IgD-negative memory B cell (primary cell): ENCODE measurements at regions not wholly inside any gene's neighbourhood (a gene's known extent, or its start where the extent isn't known, plus 50 kb on each side); places are given as distances from the start of the nearest gene placed in this dataset.
"Not testable (repeated sequence)": the region's sequence is repeated elsewhere in the genome, so short reads cannot be mapped to it uniquely, and the experiment has no call there.

Experiments used
- H3K27ac Mint-ChIP-seq, 3 donors: one replicate each; pipeline ENCODE4 v1.8.0; 2020 to 2022; ENCODE audit warnings: mild to moderate bottlenecking in 3 of 3, mixed read lengths in 3 of 3, moderate library complexity in 1 of 3
- H3K27me3 Mint-ChIP-seq: one replicate; pipeline ENCODE4 v1.8.0; 2021; ENCODE audit warnings: mixed read lengths
- H3K36me3 Mint-ChIP-seq: one replicate; pipeline ENCODE4 v1.8.0; 2020; ENCODE audit warnings: mild to moderate bottlenecking, mixed read lengths
- H3K4me1 Mint-ChIP-seq, 3 donors: one replicate each; pipeline ENCODE4 v1.8.0; 2020 to 2022; ENCODE audit warnings: mixed read lengths in 3 of 3, mild to moderate bottlenecking in 1 of 3
- H3K4me3 Mint-ChIP-seq, 4 donors: one replicate each; pipeline ENCODE4 v1.8.0; 2020 to 2022; ENCODE audit warnings: mild to moderate bottlenecking in 4 of 4, mixed read lengths in 4 of 4, moderate library complexity in 3 of 4
- H3K9me3 Mint-ChIP-seq, 3 donors: one replicate each; pipeline ENCODE4 v1.8.0; 2020 to 2021; ENCODE audit warnings: mixed read lengths in 3 of 3, mild to moderate bottlenecking in 1 of 3

DNA sequence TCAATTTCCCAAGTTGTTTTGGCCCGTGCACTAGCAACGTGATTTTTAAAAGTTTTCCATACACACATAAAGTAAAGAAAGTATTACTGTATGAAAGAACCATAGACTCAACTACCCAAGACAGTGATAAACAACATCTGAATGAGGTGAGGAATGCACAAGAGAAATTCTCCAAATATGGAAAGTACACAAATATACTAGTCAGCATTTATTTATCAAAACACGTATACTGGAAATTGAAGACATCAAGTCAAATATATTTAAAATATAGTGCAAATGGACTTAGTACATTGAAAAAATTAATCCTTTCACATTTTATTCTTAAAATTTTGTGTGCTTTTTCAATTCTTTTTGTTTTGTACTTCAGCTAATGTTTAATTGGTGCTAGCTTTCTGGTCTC, 143.6 kb downstream of the ARL4A start:
- Mint-ChIP-seq H3K27me3 (no peaks in the 10 kb centered on the region), H3K27ac (no peak overlapping the region), H3K4me3 (no peak overlapping the region), H3K9me3 (peaks cover 7 to 11% (median 9%) of the 10 kb centered on the region in 3 donors), H3K36me3 (no peaks in the 10 kb centered on the region), H3K4me1 (no peaks in the 10 kb centered on the region)

DNA sequence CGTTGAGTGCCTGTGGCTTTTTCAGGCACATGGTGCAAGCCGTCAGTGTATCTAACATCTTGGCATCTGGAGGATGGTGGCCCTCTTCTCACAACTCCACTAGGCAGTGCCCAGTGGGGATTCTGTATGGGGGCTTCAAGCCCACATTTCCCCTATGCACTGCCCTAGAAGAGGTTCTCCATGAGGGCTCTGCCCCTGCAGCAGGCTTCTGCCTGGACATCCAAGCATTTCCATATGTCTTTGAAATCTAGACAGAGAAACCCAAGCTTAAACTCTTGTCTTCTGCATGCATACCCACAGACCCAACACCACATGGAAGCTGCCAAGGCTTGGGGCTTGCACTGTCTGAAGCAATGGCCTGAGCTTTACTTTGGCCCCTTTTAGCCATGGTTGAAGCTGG, 146.4 kb downstream of the ARL4A start:
- H3K4me3 Mint-ChIP-seq = no peak overlapping the region
- H3K4me1 Mint-ChIP-seq = no peaks in the 10 kb centered on the region
- H3K27ac Mint-ChIP-seq = no peak overlapping the region
- no peaks in the 10 kb centered on the region for H3K27me3 Mint-ChIP-seq
- H3K9me3 Mint-ChIP-seq = peaks cover 7 to 11% (median 9%) of the 10 kb centered on the region in 3 donors
- no peaks in the 10 kb centered on the region for H3K36me3 Mint-ChIP-seq

DNA sequence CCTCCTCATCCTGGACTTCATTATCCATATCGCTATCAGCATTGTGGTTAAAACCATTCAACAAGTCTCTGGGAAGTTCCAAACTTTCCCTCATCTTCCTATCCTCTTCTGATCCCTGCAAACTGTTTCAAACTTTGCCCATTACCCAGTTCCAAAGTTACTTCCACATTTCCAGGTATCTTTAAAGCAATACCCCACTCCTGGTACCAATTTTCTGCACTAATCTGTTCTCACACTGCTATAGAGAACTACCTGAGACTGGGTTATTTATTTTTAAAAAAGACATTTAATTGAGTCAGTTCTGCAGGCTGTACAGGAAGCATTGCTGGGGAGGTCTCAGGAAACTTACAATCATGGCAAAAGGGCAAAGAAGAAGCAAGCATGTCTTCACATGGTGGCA, 147.3 kb downstream of the ARL4A start:
- H3K4me3 Mint-ChIP-seq = peak overlapping the region in 1 of 4 donors; percentile 33
- H3K9me3 Mint-ChIP-seq = peaks cover 7 to 11% (median 9%) of the 10 kb centered on the region in 3 donors
- no peaks in the 10 kb centered on the region for H3K4me1 Mint-ChIP-seq
- no peak overlapping the region for H3K27ac Mint-ChIP-seq
- H3K27me3 Mint-ChIP-seq = no peaks in the 10 kb centered on the region
- no peaks in the 10 kb centered on the region for H3K36me3 Mint-ChIP-seq

DNA sequence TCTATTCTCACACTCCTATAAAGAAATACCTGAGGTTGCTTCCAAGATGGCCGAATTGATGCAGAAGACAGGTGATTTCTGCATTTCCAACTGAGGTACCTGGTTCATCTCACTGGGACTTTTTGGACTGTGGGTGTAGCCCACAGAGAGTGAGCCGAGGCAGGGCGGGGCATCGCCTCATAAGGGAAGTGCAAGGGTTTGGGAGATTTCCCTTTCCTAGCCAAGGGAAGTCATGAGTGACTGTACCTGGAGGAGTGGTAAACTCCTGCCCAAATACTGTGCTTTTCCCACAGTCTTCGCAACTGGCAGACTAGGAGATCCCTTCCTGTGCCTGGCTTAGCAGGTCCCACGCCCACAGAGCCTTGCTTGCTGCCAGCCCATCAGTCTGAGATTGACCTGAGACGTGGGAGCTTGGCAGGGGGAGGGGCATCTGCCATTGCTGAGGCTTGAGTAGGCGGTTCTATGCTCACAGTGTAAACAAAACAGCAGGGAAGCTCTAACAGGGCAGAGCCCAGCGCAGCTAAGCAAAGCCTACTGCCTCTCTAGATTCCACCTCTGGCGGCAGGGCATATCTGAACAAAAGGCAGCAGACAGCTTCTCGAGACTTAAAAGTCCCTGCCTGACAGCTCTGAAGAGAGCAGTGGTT, 152.2 kb downstream of the ARL4A start:
- H3K9me3 Mint-ChIP-seq = peaks cover 2 to 10% (median 9%) of the 10 kb centered on the region in 3 donors
- no peak overlapping the region for H3K27ac Mint-ChIP-seq
- H3K36me3 Mint-ChIP-seq = no peaks in the 10 kb centered on the region
- no peak overlapping the region for H3K4me3 Mint-ChIP-seq
- no peaks in the 10 kb centered on the region for H3K27me3 Mint-ChIP-seq
- no peaks in the 10 kb centered on the region for H3K4me1 Mint-ChIP-seq

DNA sequence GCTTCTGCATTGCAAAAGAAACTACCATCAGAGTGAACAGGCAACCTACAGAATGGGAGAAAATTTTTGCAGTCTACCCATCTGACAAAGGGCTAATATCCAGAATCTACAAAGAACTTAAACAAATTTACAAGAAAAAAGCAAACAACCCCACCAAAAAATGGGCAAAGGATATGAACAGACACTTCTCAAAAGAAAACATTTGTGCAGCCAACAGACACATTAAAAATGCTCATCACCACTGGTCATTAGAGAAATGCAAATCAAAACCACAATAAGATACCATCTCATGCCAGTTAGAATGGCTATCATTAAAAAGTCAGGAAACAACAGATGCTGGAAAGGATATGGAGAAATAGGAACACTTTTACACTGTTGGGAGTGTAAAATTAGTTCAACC, 157.3 kb downstream of the ARL4A start:
- peaks cover 2 to 16% (median 15%) of the 10 kb centered on the region in 3 donors for H3K9me3 Mint-ChIP-seq
- not testable (repeated sequence) for H3K27me3 Mint-ChIP-seq, H3K27ac Mint-ChIP-seq, H3K4me1 Mint-ChIP-seq, H3K4me3 Mint-ChIP-seq, H3K36me3 Mint-ChIP-seq

DNA sequence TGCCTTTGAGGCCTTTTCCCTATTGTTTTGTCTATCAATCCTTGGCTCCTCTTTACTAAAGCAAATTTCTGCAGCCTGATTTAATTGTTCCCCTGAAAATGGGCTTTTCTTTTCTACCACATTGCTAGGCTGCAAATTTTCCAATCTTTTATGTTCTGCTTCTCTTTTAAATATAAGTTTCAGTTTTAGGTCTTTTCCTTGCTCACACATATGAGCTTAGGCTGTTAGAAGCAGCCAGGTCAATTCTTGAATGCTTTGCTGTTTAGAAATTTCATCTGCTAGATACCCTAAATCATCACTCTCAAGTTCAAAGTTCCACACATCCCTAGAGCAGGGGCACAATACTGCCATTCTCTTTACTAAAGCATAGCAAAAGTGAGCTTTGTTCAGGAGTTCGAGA, 159.6 kb downstream of the ARL4A start:
- no peaks in the 10 kb centered on the region for H3K27me3 Mint-ChIP-seq

DNA sequence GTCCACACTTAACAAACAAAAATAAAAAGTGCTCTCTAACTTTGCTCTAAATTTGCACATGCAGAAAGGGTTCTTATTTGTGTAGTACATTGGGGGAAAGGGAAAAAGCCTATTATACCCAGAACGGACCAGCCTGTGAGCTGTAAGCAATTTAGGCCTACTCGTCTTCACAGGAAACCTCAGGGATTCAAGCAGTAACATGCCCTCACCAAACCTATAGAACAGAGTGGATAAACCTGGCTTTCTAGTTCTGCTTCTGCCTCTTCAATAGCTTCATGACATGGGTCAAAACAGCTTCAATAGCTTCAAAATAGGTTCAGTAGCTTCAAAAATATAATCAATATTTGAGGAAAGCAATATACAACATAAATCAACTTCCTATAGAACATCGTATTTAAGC, 163.7 kb downstream of the ARL4A start:
- Mint-ChIP-seq H3K4me1 (no peaks in the 10 kb centered on the region), H3K9me3 (peaks cover 0 to 9% (median 4%) of the 10 kb centered on the region in 3 donors), H3K36me3 (peaks cover 2% of the 10 kb centered on the region), H3K27me3 (no peaks in the 10 kb centered on the region), H3K27ac (no peak overlapping the region), H3K4me3 (no peak overlapping the region)

More for the DNA sequence above, 159.6 kb downstream of the ARL4A start:
- H3K27ac Mint-ChIP-seq = no peak overlapping the region
- peaks cover 2 to 15% (median 15%) of the 10 kb centered on the region in 3 donors for H3K9me3 Mint-ChIP-seq
- peaks cover 2% of the 10 kb centered on the region for H3K36me3 Mint-ChIP-seq
- H3K4me3 Mint-ChIP-seq = no peak overlapping the region
- H3K4me1 Mint-ChIP-seq = no peaks in the 10 kb centered on the region

DNA sequence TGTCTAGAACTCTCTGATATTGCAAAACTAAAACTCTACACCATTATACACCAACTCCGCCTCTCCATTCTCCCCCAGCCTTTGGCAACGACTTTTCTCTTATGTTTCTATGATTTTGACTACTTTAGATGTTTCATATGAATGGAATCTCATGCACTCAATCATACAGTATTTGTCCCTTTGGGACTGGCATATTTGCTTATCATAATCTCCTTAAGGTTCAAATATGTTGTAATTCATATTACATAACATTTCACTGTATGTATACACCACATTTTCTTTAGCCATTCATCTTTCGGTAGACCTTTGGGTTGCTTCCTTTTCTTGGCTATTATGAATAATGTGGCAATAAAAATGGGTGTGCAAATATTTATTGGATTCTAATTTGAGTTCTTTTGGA, 164.4 kb downstream of the ARL4A start:
- Mint-ChIP-seq H3K36me3 (peaks cover 2% of the 10 kb centered on the region), H3K27ac (no peak overlapping the region), H3K9me3 (peaks cover 0 to 9% (median 4%) of the 10 kb centered on the region in 3 donors), H3K4me1 (no peaks in the 10 kb centered on the region), H3K27me3 (no peaks in the 10 kb centered on the region), H3K4me3 (no peak overlapping the region)

DNA sequence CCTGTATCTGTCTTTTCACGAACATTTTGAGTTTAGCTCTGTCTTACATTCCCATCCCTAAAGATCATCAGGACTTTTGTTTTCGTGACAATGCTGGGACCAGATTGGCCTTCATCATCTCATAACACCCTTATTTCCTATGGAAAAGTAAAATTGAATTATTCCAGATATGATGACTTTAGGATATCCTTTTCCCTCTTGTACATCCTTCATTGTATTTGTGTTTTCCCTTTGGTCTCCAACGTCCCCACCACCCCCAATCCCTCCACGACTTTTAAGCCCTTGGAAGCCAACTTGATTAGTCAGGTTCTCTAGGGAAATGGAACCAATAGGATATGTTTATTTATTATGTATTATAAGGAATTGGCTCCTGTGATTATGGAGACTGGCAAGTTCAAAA, 167.6 kb downstream of the ARL4A start:
- Mint-ChIP-seq H3K36me3 (no peaks in the 10 kb centered on the region), H3K4me3 (no peak overlapping the region), H3K27me3 (no peaks in the 10 kb centered on the region), H3K27ac (no peak overlapping the region), H3K4me1 (no peaks in the 10 kb centered on the region), H3K9me3 (no peaks in the 10 kb centered on the region)

DNA sequence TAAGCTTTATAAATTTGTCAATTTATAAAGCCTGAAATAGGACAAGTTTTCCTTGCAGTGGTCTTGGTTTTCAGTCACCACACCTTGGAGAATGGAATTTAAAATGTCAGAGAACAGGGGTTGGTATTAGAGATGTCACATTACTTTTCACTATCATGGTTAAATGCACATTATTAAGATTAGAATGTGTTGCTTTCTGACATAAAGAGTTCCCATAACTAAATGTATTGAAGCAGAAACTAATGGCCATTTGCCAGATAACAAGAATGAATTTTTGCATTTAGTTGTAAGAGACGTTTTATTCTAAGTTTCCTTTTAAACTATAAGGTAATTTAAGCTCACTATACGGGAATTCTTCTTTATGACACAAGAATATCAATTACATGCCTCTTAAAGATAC, 172.3 kb downstream of the ARL4A start:
- Mint-ChIP-seq H3K27me3 (no peaks in the 10 kb centered on the region), H3K36me3 (no peaks in the 10 kb centered on the region), H3K27ac (no peak overlapping the region), H3K4me1 (no peaks in the 10 kb centered on the region), H3K9me3 (no peaks in the 10 kb centered on the region), H3K4me3 (no peak overlapping the region)

DNA sequence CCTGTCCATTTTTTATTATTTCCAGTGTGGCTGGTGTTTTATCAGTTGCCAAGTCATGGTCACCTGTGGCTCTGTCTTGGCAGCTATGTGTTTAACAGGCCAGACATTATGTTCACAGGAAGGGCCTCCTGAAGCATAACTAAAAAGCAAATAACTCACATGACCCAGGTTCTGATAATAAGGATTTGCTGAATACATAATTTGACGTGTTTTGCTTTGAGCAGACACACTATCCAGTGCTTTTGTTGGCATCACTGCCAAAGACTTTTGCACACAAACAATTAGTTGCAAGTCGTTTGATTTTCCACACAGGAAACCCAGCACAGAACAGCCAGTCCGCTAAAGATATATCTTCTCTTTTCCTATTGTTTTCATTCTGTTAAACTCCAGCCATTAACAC, 173.6 kb downstream of the ARL4A start:
- Mint-ChIP-seq H3K27me3 (no peaks in the 10 kb centered on the region), H3K36me3 (no peaks in the 10 kb centered on the region), H3K9me3 (no peaks in the 10 kb centered on the region), H3K4me1 (no peaks in the 10 kb centered on the region), H3K4me3 (no peak overlapping the region), H3K27ac (no peak overlapping the region)

DNA sequence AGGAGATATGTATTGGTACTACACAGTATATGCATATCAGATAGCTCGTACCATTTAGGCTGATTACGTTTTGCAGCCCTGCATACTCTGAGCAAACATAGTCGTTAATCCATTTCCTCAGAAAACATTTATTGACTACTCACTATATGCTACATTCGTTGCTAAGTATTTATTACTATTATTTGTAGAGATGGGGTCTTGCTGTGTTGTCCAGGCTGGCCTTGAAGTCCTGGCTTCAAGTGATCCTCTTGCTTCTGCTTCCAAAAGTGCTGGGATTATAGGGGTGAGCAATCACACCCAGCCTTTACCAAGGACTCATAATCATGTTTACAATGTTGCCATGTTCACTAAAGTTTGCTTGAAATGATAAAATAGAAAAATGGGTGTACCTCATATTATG, 174.7 kb downstream of the ARL4A start:
- no peaks in the 10 kb centered on the region for H3K9me3 Mint-ChIP-seq
- H3K4me3 Mint-ChIP-seq = no peak overlapping the region
- no peak overlapping the region for H3K27ac Mint-ChIP-seq
- no peaks in the 10 kb centered on the region for H3K4me1 Mint-ChIP-seq
- no peaks in the 10 kb centered on the region for H3K27me3 Mint-ChIP-seq
- H3K36me3 Mint-ChIP-seq = no peaks in the 10 kb centered on the region

DNA sequence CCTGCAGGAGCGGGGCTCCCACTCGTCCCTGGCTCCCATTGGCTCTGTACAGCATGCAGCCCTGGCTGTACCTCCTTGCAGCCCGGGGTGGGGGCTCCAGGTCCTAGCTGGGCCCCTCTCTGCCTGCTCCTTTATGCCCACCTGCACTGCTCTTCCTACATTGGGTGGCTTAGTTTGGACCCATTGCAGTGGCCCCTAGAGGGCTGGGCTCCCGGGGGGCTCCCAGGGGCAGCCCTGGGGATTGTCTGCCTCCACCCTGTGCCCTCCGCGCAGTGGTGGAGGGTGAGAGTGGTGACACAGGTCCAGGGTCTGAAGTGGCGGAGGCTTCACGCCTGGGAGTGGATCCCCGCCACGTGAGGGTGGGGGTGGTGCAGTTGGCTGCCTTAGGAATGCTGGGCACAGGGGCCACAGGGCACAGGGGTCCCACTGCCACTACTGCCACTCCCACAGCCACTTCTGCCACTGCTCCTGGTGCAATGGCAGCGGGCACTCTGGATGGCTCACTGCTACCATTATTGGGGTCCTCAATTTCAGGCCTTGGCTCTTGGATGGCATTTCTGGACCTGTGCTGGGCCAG, 177.1 kb downstream of the ARL4A start:
- H3K36me3 Mint-ChIP-seq = no peaks in the 10 kb centered on the region
- H3K4me1 Mint-ChIP-seq = no peaks in the 10 kb centered on the region
- no peak overlapping the region for H3K4me3 Mint-ChIP-seq
- H3K9me3 Mint-ChIP-seq = no peaks in the 10 kb centered on the region
- H3K27ac Mint-ChIP-seq = no peak overlapping the region
- H3K27me3 Mint-ChIP-seq = no peaks in the 10 kb centered on the region

DNA sequence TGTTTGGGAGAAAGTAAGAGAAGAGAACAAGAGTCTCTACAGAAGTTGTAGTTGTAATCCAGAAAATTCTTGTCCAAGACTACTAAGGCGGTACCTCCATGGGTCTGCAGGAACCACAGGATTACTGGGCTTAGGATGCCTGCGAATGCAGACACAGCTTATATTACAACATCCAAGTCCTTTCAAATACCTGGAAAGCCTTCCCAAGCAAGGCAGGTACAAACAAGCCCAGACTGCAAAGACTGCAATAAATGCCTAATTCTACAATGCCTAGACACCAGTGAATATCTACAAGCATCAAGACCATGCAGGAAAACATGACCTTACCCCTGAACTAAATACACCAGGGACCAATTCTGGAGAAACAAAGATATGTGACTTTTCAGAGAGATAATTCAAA, 178.2 kb downstream of the ARL4A start:
- Mint-ChIP-seq H3K36me3 (no peaks in the 10 kb centered on the region), H3K9me3 (no peaks in the 10 kb centered on the region), H3K27ac (no peak overlapping the region), H3K4me1 (no peaks in the 10 kb centered on the region), H3K27me3 (no peaks in the 10 kb centered on the region), H3K4me3 (no peak overlapping the region)

DNA sequence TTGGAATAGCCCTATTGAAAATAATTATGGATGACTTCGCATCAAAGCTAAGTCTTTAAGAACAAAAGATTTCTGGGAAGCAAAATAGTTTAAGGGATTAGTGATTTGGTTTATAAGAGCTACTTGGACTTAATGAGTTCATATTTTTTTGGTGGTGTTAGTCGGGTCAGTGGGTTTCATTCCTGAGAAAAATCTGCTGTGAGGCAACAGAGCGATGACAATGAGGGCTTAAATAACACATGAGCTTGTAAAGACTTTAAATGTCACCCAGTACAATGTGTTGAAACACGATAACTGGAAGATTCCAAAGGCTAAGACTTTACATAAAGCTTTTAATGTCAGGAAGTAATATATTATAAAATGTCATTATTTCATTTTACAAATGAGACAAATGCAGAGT, 178.8 kb downstream of the ARL4A start:
- no peak overlapping the region for H3K4me3 Mint-ChIP-seq

DNA sequence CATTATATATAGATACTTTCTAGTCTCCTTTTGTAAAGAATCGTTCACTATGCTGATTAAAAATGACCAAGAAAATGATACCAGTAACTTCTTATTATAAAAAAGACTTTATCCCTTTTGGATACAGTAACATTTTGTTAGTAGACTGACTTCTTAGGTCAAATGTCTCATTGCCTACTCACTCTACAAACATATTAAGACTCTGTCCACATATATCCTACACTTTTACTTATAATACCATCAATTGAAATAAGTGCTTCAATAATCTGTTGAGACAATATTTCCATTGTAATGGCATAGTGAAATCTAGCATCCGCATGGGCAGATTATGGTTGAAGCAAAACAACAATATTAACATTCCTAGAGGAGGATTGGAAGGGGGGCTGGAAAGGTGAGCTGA, 180.6 kb downstream of the ARL4A start:
- Mint-ChIP-seq H3K27me3 (no peaks in the 10 kb centered on the region), H3K4me3 (no peak overlapping the region), H3K27ac (no peak overlapping the region)

More for the DNA sequence above, 178.8 kb downstream of the ARL4A start:
- Mint-ChIP-seq H3K27ac (no peak overlapping the region), H3K9me3 (no peaks in the 10 kb centered on the region), H3K36me3 (no peaks in the 10 kb centered on the region), H3K4me1 (no peaks in the 10 kb centered on the region), H3K27me3 (no peaks in the 10 kb centered on the region)

More for the DNA sequence above, 180.6 kb downstream of the ARL4A start:
- no peaks in the 10 kb centered on the region for H3K4me1 Mint-ChIP-seq
- no peaks in the 10 kb centered on the region for H3K36me3 Mint-ChIP-seq
- H3K9me3 Mint-ChIP-seq = no peaks in the 10 kb centered on the region
